T47D (cell line): ENCODE measurements at regions not wholly inside any gene's neighbourhood (a gene's known extent, or its start where the extent isn't known, plus 50 kb on each side); places are given as distances from the start of the nearest gene placed in this dataset.

Experiments used
- DNase-seq, 2 experiments: peaks; one replicate each; pipeline versions ENCODE4 v3.0.0 to v3.0.0-alpha.2; 2011 to 2012; ENCODE audit warnings: low read depth in 1 of 2, low spot score in 1 of 2
- JUND ChIP-seq: IDR thresholded peaks from 2 replicates; pipeline ENCODE4 v1.6.1; 2012; ENCODE audit warnings: low read depth
- in situ Hi-C: cut with HindIII; loops from 2 replicates; pipeline ENCODE4 v1.10.0; 2016; ENCODE audit warnings: low sequenced_read_pairs, low pct_unique_long_range_greater_than_20kb

GRCh38 chr2:213232649-213233437 lies 51.4 kb upstream of the SPAG16 start:
- in situ Hi-C loops, result no loop called here
- no peak for TF ChIP-seq JUND
- DNase-seq, result no peak

GRCh38 chr2:213233438-213234330 lies 50.6 kb upstream of the SPAG16 start:
- in situ Hi-C loops, result no loop called here
- DNase-seq, result no peak
- TF ChIP-seq JUND, result no peak
